ENCODE measurements at regions not wholly inside any gene's neighbourhood (a gene's known extent, or its start where the extent isn't known, plus 50 kb on each side); places are given as distances from the start of the nearest gene placed in this dataset.

- DNase-seq, result no peak
These were observed 363.4 kb upstream of the TMPO start for GRCh38 chr12:98151984-98152383.

GRCh38 chr12:98154850-98155249 lies 360.5 kb upstream of the TMPO start:
- no peak for DNase-seq

DNA sequence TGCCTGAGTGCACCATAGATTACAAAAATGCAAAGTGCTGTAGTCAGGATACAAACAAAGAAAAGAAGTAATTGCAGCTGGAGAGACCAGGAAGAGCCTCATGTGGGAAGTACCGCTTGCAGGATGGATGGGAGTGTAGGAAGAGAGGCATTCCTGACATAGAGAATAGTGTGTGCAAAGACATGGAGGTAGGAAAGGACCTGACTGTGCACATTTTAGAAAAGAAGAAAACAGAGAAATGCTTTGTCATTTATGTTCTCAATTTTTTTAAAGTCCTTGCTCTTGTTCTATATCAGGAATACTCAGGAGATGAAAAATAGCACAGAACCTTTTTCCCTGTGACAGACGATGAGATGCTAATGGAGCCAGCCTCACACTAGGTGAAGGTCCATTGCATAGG lies 358.7 kb upstream of the TMPO start:
- DNase-seq, result no peak

- DNase-seq, result no peak
These were observed 352.3 kb upstream of the TMPO start for GRCh38 chr12:98162906-98163678.

- no peak for DNase-seq
These were observed 343.1 kb upstream of the TMPO start for GRCh38 chr12:98172304-98172703.

- no peak for DNase-seq
These were observed 342.6 kb upstream of the TMPO start for GRCh38 chr12:98172801-98173200.

- DNase-seq, result no peak
These were observed 341.5 kb upstream of the TMPO start for GRCh38 chr12:98173773-98174427.

GRCh38 chr12:98174428-98174809 lies 341.0 kb upstream of the TMPO start:
- no peak for DNase-seq

GRCh38 chr12:98178126-98178525 lies 337.3 kb upstream of the TMPO start:
- DNase-seq, result no peak

GRCh38 chr12:98179151-98179550 lies 336.2 kb upstream of the TMPO start:
- DNase-seq, result no peak

DNA sequence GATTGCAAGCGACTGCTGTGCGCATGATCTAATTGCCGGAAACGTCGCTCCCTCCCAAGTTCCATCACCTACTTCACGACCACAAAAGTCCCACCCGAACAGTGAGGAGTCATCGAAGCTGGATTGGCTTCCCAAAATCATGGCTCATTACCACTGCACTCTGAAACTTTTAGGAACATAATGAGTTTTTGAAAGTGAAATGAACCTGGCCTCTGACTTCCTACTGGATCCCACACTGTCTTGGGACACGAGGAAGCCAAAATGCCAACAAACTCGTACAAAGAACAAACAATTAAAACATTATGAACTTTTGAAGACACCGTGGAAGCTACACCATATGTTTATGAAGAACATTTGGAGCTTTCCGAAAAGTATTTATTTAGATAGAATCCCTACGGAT lies 334.8 kb upstream of the TMPO start:
- DNase-seq, result no peak

- DNase-seq, result no peak
These were observed 332.6 kb upstream of the TMPO start for GRCh38 chr12:98182821-98183220.

- DNase-seq, result no peak
These were observed 329.8 kb upstream of the TMPO start for GRCh38 chr12:98185606-98186005.

- no peak for DNase-seq
These were observed 326.7 kb upstream of the TMPO start for GRCh38 chr12:98188650-98189077.

GRCh38 chr12:98194591-98194990 lies 320.8 kb upstream of the TMPO start:
- no peak for DNase-seq

GRCh38 chr12:98198261-98198982 lies 317.0 kb upstream of the TMPO start:
- DNase-seq, result no peak

DNA sequence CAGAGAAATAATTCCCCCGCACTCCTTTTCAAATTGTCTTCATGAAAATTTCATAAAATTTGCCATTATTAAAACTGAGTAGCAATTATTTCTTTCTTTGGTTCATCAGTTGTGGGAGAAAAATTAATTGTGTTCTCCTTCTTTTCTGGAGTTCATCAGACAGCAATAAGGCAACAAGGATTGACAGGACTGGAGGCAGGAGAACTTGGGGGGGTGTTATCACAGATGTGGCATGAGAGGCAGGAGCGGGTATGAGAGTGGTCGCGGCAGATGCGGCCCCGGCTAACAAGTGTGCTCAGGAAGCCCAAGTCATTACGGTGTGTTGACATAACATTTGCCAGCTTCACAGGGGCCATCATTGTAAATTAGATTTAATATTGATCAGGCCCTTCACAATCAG lies 306.6 kb upstream of the TMPO start:
- DNase-seq, result no peak

DNA sequence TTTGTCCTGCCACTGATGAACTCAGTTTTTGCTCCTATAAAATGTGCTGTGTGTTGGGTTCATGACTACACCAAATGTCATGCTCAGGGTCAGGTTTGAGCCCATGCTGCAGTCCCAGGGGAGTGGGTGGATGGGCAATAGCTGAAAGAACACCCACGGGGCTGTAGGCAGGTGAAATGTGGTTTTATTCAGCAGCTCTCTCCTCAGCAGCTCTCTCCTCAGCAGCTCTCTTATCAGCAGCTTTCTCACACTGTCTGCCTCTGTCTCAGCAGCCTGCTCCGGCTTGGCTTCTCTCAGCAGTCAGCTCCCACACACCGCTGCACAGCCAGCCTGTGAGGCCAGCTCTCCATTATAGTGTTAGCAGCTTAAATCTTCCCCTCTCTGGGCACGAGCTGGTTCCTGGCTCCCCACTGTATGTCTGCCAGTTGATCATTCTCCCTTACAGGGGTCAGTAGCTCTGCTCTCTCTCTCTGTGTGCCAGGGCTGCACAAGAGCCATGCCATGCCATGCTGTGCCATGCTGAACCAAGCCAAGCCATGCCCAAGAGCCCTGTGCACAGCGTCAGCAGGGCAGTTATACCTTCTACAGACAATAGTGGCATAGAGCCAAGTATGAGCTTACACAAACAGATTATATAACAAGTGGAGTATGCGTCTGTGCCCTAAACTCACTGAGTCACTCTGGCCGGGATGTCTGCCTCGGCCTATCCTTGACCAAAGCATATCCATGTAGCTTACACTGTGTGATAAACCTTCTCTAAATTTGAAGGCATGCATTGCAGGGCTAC lies 303.3 kb upstream of the TMPO start:
- no peak for DNase-seq

- DNase-seq, result no peak
These were observed 301.8 kb upstream of the TMPO start for GRCh38 chr12:98213556-98213955.

GRCh38 chr12:98217257-98217656 lies 298.1 kb upstream of the TMPO start:
- no peak for DNase-seq

DNA sequence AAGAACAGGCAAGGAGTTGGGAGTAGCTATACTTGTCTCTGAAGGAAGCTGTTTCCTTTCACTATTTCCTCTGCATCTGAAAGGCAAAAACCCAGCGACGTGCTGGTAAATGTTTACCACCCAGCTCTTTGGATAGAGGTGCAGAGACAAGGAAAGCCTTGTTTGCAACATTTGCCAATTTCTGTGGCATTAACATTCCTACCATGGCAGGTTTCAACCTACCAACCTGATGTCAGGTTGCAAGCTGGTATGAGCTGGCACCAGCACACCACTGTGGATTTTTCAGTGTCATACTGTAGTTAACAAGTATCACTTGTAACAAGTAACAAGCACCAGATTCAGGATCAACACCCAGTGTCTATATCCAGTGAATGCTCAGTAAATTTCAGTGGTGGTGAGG lies 294.8 kb upstream of the TMPO start:
- DNase-seq, result no peak

GRCh38 chr12:98221243-98221808 lies 294.1 kb upstream of the TMPO start:
- no peak for DNase-seq

GRCh38 chr12:98222135-98222534 lies 293.3 kb upstream of the TMPO start:
- DNase-seq, result no peak

Data from stimulated activated naive CD4-positive, alpha-beta T cell treated with Interleukin-2 at 50 U/mL for 16 hours (primary cell).